PC-3 (cell line): ENCODE measurements at regions not wholly inside any gene's neighbourhood (a gene's known extent, or its start where the extent isn't known, plus 50 kb on each side); places are given as distances from the start of the nearest gene placed in this dataset.

Source experiments
- ATAC-seq: fragments of 200-7000 bp; cut with Tn5 transposase; 2 replicates; pipeline ENCODE4 v1.9.1; 2020; ENCODE audit warnings: mild to moderate bottlenecking, moderate library complexity
- BruUV-seq: library from RNA; stranded (reverse); fragments of 400-500 nt; replicated peaks from 2 replicates; lab custom pipeline; 2021; lab: Mats Ljungman, UMichigan
- CTCF ChIA-PET: fragments of 300-600 bp; sonication (Branson Sonifier 250); formaldehyde crosslinking; loops from one replicate; lab custom pipeline; 2022; ENCODE audit warnings: antibody characterized with exemption; lab: Charles Lee
- POLR2A ChIA-PET: fragments of 300-600 bp; sonication (Branson Sonifier 250); formaldehyde crosslinking; loops from one replicate; lab custom pipeline; 2022; ENCODE audit warnings: antibody characterized with exemption; ENCODE audit not compliant: unreplicated experiment; lab: Charles Lee
- DNase-seq: peaks from one replicate; pipeline ENCODE4 v3.0.0-alpha.2; 2015
- H2AFZ ChIP-seq: fragments of 300-600 bp; sonication (generic); 2 replicates; pipeline ENCODE4 v1.6.0; 2016; ENCODE audit warnings: antibody characterized with exemption, low read length
- H3F3A ChIP-seq: fragments of 300-600 bp; sonication (generic); one replicate; pipeline ENCODE4 v1.6.0; 2017; ENCODE audit warnings: antibody characterized with exemption, low read length, control low read depth, mild to moderate bottlenecking; ENCODE audit not compliant: unreplicated experiment
- H3K27ac ChIP-seq: fragments of 300-600 bp; sonication (generic); 2 replicates; pipeline ENCODE4 v1.5.1; 2016; ENCODE audit warnings: mild to moderate bottlenecking, low read length
- H3K27me3 ChIP-seq: fragments of 300-600 bp; sonication (generic); 2 replicates; pipeline ENCODE4 v1.6.1; 2016; ENCODE audit warnings: low read length, mixed read lengths
- H3K36me3 ChIP-seq: fragments of 300-600 bp; sonication (generic); 2 replicates; pipeline ENCODE4 v1.6.1; 2016; ENCODE audit warnings: low read depth, mixed run types, low read length, mixed read lengths
- H3K4me1 ChIP-seq: fragments of 300-600 bp; sonication (generic); 2 replicates; pipeline ENCODE4 v1.5.1; 2016; ENCODE audit warnings: low read length; ENCODE audit not compliant: insufficient read depth
- H3K4me2 ChIP-seq: fragments of 300-600 bp; sonication (generic); 2 replicates; pipeline ENCODE4 v1.6.0; 2016; ENCODE audit warnings: low read length
- H3K4me3 ChIP-seq: fragments of 300-600 bp; sonication (generic); 2 replicates; pipeline ENCODE4 v1.5.1; 2016; ENCODE audit warnings: mild to moderate bottlenecking, low read length, mixed read lengths
- H3K79me2 ChIP-seq: fragments of 300-600 bp; sonication (generic); 2 replicates; pipeline ENCODE4 v1.6.1; 2017; ENCODE audit warnings: low read length, mixed read lengths
- H3K9ac ChIP-seq: fragments of 300-600 bp; sonication (generic); 2 replicates; pipeline ENCODE4 v1.6.0; 2016; ENCODE audit warnings: mild to moderate bottlenecking, low read length
- H3K9me2 ChIP-seq: fragments of 300-600 bp; sonication (generic); replicated peaks from 2 replicates; pipeline ENCODE4 v1.6.1; 2016; ENCODE audit warnings: mixed run types, low read length, mixed read lengths
- H3K9me3 ChIP-seq: fragments of 300-600 bp; sonication (generic); 2 replicates; pipeline ENCODE4 v1.6.1; 2016; ENCODE audit warnings: low read length, mixed read lengths
- H4K20me1 ChIP-seq: fragments of 300-600 bp; sonication (generic); 2 replicates; pipeline ENCODE4 v1.6.1; 2016; ENCODE audit warnings: low read length, mixed read lengths
- CTCF ChIP-seq: fragments of 300-600 bp; sonication (generic); conservative IDR thresholded peaks from 2 replicates; pipeline ENCODE4 v1.5.1; 2017; ENCODE audit warnings: antibody characterized with exemption, low read depth, mild to moderate bottlenecking, low read length
- EZH2 ChIP-seq: fragments of 300-600 bp; sonication (generic); IDR thresholded peaks from one replicate; pipeline ENCODE4 v1.6.1; 2017; ENCODE audit warnings: antibody characterized with exemption, mild to moderate bottlenecking, low read length; ENCODE audit not compliant: unreplicated experiment
- EZH2phosphoT487 ChIP-seq: fragments of 300-600 bp; sonication (generic); IDR thresholded peaks from 2 replicates; pipeline ENCODE4 v1.6.1; 2018; ENCODE audit warnings: mild to moderate bottlenecking, antibody characterized with exemption, low read length, borderline replicate concordance
- intact Hi-C: fragments of 100-400 bp; cut with micrococcal nuclease; formaldehyde crosslinking; loops from 2 replicates; pipeline ENCODE4 v1.9.0; 2023

GRCh38 chr4:54572152-54572542, 85.6 kb upstream of the KIT start:
- intact Hi-C loops: no loop called here
- H2AFZ ChIP-seq: no peak overlapping the region
- no peak overlapping the region for H3K9ac ChIP-seq
- H3K4me1 ChIP-seq: peaks cover 14% of the 10 kb centered on the region
- H3K79me2 ChIP-seq: no peaks in the 10 kb centered on the region
- ChIA-PET POLR2A (no interaction called here), CTCF (no interaction called here)
- DNase-seq: no peak
- no TSS peak for BruUV-seq
- no peak overlapping the region for H3K27ac ChIP-seq
- no peaks in the 10 kb centered on the region for H4K20me1 ChIP-seq
- no peaks in the 10 kb centered on the region for H3K9me2 ChIP-seq
- no peak for ATAC-seq
- H3F3A ChIP-seq: no peaks in the 10 kb centered on the region
- H3K36me3 ChIP-seq: no peaks in the 10 kb centered on the region
- no peak overlapping the region for H3K4me3 ChIP-seq
- TF ChIP-seq CTCF (no peak), EZH2 (no peak), EZH2phosphoT487 (no peak)
- H3K4me2 ChIP-seq: no peak overlapping the region
- H3K9me3 ChIP-seq: no peaks in the 10 kb centered on the region
- H3K27me3 ChIP-seq: peaks cover 39% of the 10 kb centered on the region; the same call in 1 of the 2 replicates

GRCh38 chr4:54574500-54574899, 83.3 kb upstream of the KIT start:
- intact Hi-C loops: no loop called here
- ATAC-seq (no peak), DNase-seq (no peak)
- POLR2A ChIA-PET: no interaction called here
- no peaks in the 10 kb centered on the region for H3K9me3 ChIP-seq
- TF ChIP-seq EZH2phosphoT487 (no peak), EZH2 (no peak), CTCF (no peak)
- no peaks in the 10 kb centered on the region for H3K36me3 ChIP-seq
- H3K4me3 ChIP-seq: no peak overlapping the region
- CTCF ChIA-PET: no interaction called here
- H2AFZ ChIP-seq: no peak overlapping the region
- H3K79me2 ChIP-seq: no peaks in the 10 kb centered on the region
- no TSS peak for BruUV-seq
- H3K4me1 ChIP-seq: no peaks in the 10 kb centered on the region
- no peak overlapping the region for H3K27ac ChIP-seq
- H4K20me1 ChIP-seq: no peaks in the 10 kb centered on the region
- no peaks in the 10 kb centered on the region for H3K9me2 ChIP-seq
- H3K4me2 ChIP-seq: no peak overlapping the region
- no peaks in the 10 kb centered on the region for H3F3A ChIP-seq
- no peak overlapping the region for H3K9ac ChIP-seq
- peaks cover 50% of the 10 kb centered on the region; the same call in 1 of the 2 replicates for H3K27me3 ChIP-seq

- Histone ChIP-seq H2AFZ (no peak overlapping the region), H3K9ac (no peak overlapping the region), H3K27ac (no peak overlapping the region), H4K20me1 (no peaks in the 10 kb centered on the region), H3K27me3 (peaks cover 46% of the 10 kb centered on the region; the same call in 1 of the 2 replicates), H3K9me2 (no peaks in the 10 kb centered on the region), H3K4me3 (no peak overlapping the region), H3K4me2 (no peak overlapping the region), H3K36me3 (no peaks in the 10 kb centered on the region), H3K9me3 (no peaks in the 10 kb centered on the region), H3K4me1 (no peaks in the 10 kb centered on the region), H3F3A (no peaks in the 10 kb centered on the region), H3K79me2 (no peaks in the 10 kb centered on the region)
- TF ChIP-seq EZH2phosphoT487 (no peak), CTCF (no peak), EZH2 (no peak)
- intact Hi-C loops: no loop called here
- DNase-seq: no peak
- ChIA-PET CTCF (no interaction called here), POLR2A (no interaction called here)
- no TSS peak for BruUV-seq
- no peak for ATAC-seq
Observed at GRCh38 chr4:54575919-54576318, 81.8 kb upstream of the KIT start.
